GM18499 (cell line): ENCODE measurements at regions not wholly inside any gene's neighbourhood (a gene's known extent, or its start where the extent isn't known, plus 50 kb on each side); places are given as distances from the start of the nearest gene placed in this dataset.
"Not testable (repeated sequence)": the region's sequence is repeated elsewhere in the genome, so short reads cannot be mapped to it uniquely, and the experiment has no call there.

Experiments
- ATAC-seq: cut with Tn5 transposase; IDR thresholded peaks from one replicate; pipeline ENCODE4 v1.9.1; 2021; ENCODE audit warnings: moderate number of reproducible peaks; ENCODE audit not compliant: insufficient read depth, unreplicated experiment

- ATAC-seq, result no peak
Observed at GRCh38 chr21:35716876-35717565, 343.3 kb downstream of the SETD4 start.

- ATAC-seq, result no peak
Observed at GRCh38 chr21:35713914-35714313, 346.4 kb downstream of the SETD4 start.

GRCh38 chr21:35711661-35712060 lies 348.7 kb downstream of the SETD4 start:
- no peak for ATAC-seq

GRCh38 chr21:35711213-35711612 lies 349.1 kb downstream of the SETD4 start:
- no peak for ATAC-seq

- ATAC-seq, result not testable (repeated sequence)
Observed at GRCh38 chr21:35709990-35710389, 350.3 kb downstream of the SETD4 start.

GRCh38 chr21:35705888-35706287 lies 354.4 kb downstream of the SETD4 start:
- ATAC-seq, result no peak

- ATAC-seq, result no peak
Observed at GRCh38 chr21:35705237-35705887, 355.0 kb downstream of the SETD4 start.

- no peak for ATAC-seq
Observed at GRCh38 chr21:35703704-35704103, 356.6 kb downstream of the SETD4 start.

- no peak for ATAC-seq
Observed at GRCh38 chr21:35699361-35699760, 361.0 kb downstream of the SETD4 start.

GRCh38 chr21:35697321-35697808 lies 363.0 kb downstream of the SETD4 start:
- ATAC-seq, result no peak

- no peak for ATAC-seq
Observed at GRCh38 chr21:35696644-35697043, 363.7 kb downstream of the SETD4 start.

- ATAC-seq, result no peak
Observed at GRCh38 chr21:35692311-35692710, 368.0 kb downstream of the SETD4 start.

- ATAC-seq, result no peak
Observed at GRCh38 chr21:35690436-35690835, 369.9 kb downstream of the SETD4 start.

- ATAC-seq, result no peak
Observed at GRCh38 chr21:35686156-35686555, 374.2 kb downstream of the SETD4 start.

- no peak for ATAC-seq
Observed at GRCh38 chr21:35683664-35684304, 376.5 kb downstream of the SETD4 start.

- ATAC-seq, result no peak
Observed at GRCh38 chr21:35682904-35683549, 377.3 kb downstream of the SETD4 start.

- no peak for ATAC-seq
Observed at GRCh38 chr21:35681946-35682345, 378.4 kb downstream of the SETD4 start.

GRCh38 chr21:35679076-35679475 lies 381.2 kb downstream of the SETD4 start:
- ATAC-seq, result no peak

GRCh38 chr21:35678393-35678792 lies 381.9 kb downstream of the SETD4 start:
- no peak for ATAC-seq

GRCh38 chr21:35677298-35677841 lies 383.0 kb downstream of the SETD4 start:
- ATAC-seq, result no peak
